GM12891 (cell line): ENCODE measurements at regions not wholly inside any gene's neighbourhood (a gene's known extent, or its start where the extent isn't known, plus 50 kb on each side); places are given as distances from the start of the nearest gene placed in this dataset.

ENCODE experiments used
- PAX5 ChIP-seq: IDR thresholded peaks from 2 replicates; pipeline ENCODE4 v1.6.1; 2011; ENCODE audit warnings: low read length, moderate library complexity, mild to moderate bottlenecking; ENCODE audit not compliant: insufficient read depth, severe bottlenecking
- POLR2A ChIP-seq: IDR thresholded peaks from 2 replicates; pipeline ENCODE4 v1.6.1; 2011; ENCODE audit warnings: low read depth, low read length, control low read depth
- POLR2AphosphoS5 ChIP-seq: IDR thresholded peaks from 2 replicates; pipeline ENCODE4 v1.6.1; 2011; ENCODE audit warnings: low read depth, low read length, control low read depth
- SPI1 ChIP-seq: IDR thresholded peaks from 2 replicates; pipeline ENCODE4 v1.6.1; 2011; ENCODE audit warnings: low read depth, low read length, control low read depth
- TAF1 ChIP-seq: IDR thresholded peaks from 2 replicates; pipeline ENCODE4 v1.6.1; 2011; ENCODE audit warnings: low read depth, low read length, control low read depth

- TF ChIP-seq POLR2AphosphoS5 (no peak), POLR2A (no peak), TAF1 (no peak), PAX5 (no peak), SPI1 (no peak)
Measured at GRCh38 chr10:43821103-43821502, 172.4 kb upstream of the ZNF32 start.
